ENCODE measurements at regions not wholly inside any gene's neighbourhood (a gene's known extent, or its start where the extent isn't known, plus 50 kb on each side); places are given as distances from the start of the nearest gene placed in this dataset.

GRCh38 chr4:164551713-164552040 is 202.3 kb upstream of the SMIM31 start:
- no peak overlapping the region for H2BK5ac ChIP-seq (ENCODE audit: insufficient read length, low read length)
- no peak for TF ChIP-seq CTCF (conservative IDR thresholded peaks at IDR 0.05)
- H4K8ac ChIP-seq (replicated peaks; ENCODE audit: insufficient read length, low read depth, low read length), result no peak overlapping the region
- DNase-seq, result no peak
- no peak overlapping the region for H3K56ac ChIP-seq (ENCODE audit: insufficient read length, low read depth, low read length)
- H2AK5ac ChIP-seq (ENCODE audit: insufficient read length, low read length), result no peak overlapping the region
- Mint-ChIP-seq H3K27ac (no peak overlapping the region), H3K9me3 (peaks cover 2 to 6% of the 10 kb centered on the region in 2 experiments; a peak in 3 of 5 replicates), H3K4me1 (peaks cover 3% of the 10 kb centered on the region in 2 experiments), H3K27me3 (ENCODE audit: low read depth) (no peaks in the 10 kb centered on the region), H3K36me3 (ENCODE audit: insufficient read depth in 1 of 3, low read depth in 3 of 3) (0 out of 7 replicates have a peak, but pooled peaks cover 0 to 4% (median 0%) of the 10 kb centered on the region in 3 experiments), H3K4me3 (no peak overlapping the region)
- WGBS (ENCODE audit: extremely low coverage, insufficient read length, low lambda C conversion rate), result no CpG with 5 or more reads among the region's 4 CpGs
- no peak overlapping the region for H3T11ph ChIP-seq (ENCODE audit: low read length)
- no peaks in the 10 kb centered on the region for H3K79me1 ChIP-seq (ENCODE audit: insufficient read depth, low read depth, low read length, poor library complexity, severe bottlenecking)
- H3K27ac ChIP-seq (ENCODE audit: insufficient read length, low read depth, low read length), result no peak overlapping the region
- no peak overlapping the region for H4K5ac ChIP-seq (ENCODE audit: insufficient read length, low read depth, low read length)
- no peak overlapping the region for H3K18ac ChIP-seq (ENCODE audit: insufficient read length, low read depth, low read length)
- H2BK20ac ChIP-seq (ENCODE audit: low read depth, low read length, poor library complexity, severe bottlenecking), result no peak overlapping the region
- no peak overlapping the region for H2BK15ac ChIP-seq (ENCODE audit: low read depth, low read length)
- H3K4me2 ChIP-seq (ENCODE audit: insufficient read depth, insufficient read length, low read length), result no peak overlapping the region
- no peak overlapping the region for H3K4ac ChIP-seq (ENCODE audit: low read depth, low read length)
- H2BK12ac ChIP-seq (ENCODE audit: insufficient read length, low read depth, low read length), result no peak overlapping the region
- no peaks in the 10 kb centered on the region for H3K23me2 ChIP-seq (ENCODE audit: insufficient read length, low read depth, low read length, poor library complexity, severe bottlenecking)
- H3K4me1 ChIP-seq (ENCODE audit: insufficient read depth, low read length), result no peaks in the 10 kb centered on the region
- no peaks in the 10 kb centered on the region for H3K9me3 ChIP-seq (ENCODE audit: control insufficient read depth, low read depth, low read length)
- H3K79me2 ChIP-seq (ENCODE audit: insufficient read depth, low read length), result no peaks in the 10 kb centered on the region
- H2AFZ ChIP-seq (ENCODE audit: low read length), result no peak overlapping the region
- H3K23ac ChIP-seq (ENCODE audit: insufficient read length, low read depth, low read length), result no peak overlapping the region
- H4K20me1 ChIP-seq (ENCODE audit: control insufficient read depth, insufficient read depth, insufficient read length), result no peaks in the 10 kb centered on the region
- H2BK120ac ChIP-seq (ENCODE audit: low read depth, low read length, poor library complexity, severe bottlenecking), result no peak overlapping the region
- H3K14ac ChIP-seq (ENCODE audit: insufficient read depth, low read length), result no peak overlapping the region; the same call in 1 of the 2 replicates
- no peak overlapping the region for H4K91ac ChIP-seq (ENCODE audit: insufficient read length, low read depth, low read length)
- no peaks in the 10 kb centered on the region for H3K27me3 ChIP-seq (ENCODE audit: insufficient read depth, low read length)
- no peak overlapping the region for H3K9ac ChIP-seq (ENCODE audit: extremely low read depth, insufficient read length, low read length)
